GM21360 (cell line): ENCODE measurements at regions not wholly inside any gene's neighbourhood (a gene's known extent, or its start where the extent isn't known, plus 50 kb on each side); places are given as distances from the start of the nearest gene placed in this dataset.
A peak's percentile ranks its signal among the peaks of the same experiment; 100 is the strongest.
"Not testable (repeated sequence)": the region's sequence is repeated elsewhere in the genome, so short reads cannot be mapped to it uniquely, and the experiment has no call there.

ENCODE experiments used
- ATAC-seq: cut with Tn5 transposase; IDR thresholded peaks from one replicate; pipeline ENCODE4 v1.9.1; 2021; ENCODE audit warnings: mild to moderate bottlenecking, moderate library complexity; ENCODE audit not compliant: unreplicated experiment

GRCh38 chr4:49117951-49118350 lies 131.9 kb downstream of the CWH43 start:
- ATAC-seq, result not testable (repeated sequence)

- ATAC-seq, result peak; percentile 46
Measured at GRCh38 chr4:49118379-49119212, 132.5 kb downstream of the CWH43 start.

GRCh38 chr4:49119345-49119744 lies 133.3 kb downstream of the CWH43 start:
- ATAC-seq, result peak; percentile 1

GRCh38 chr4:49120042-49120779 lies 134.1 kb downstream of the CWH43 start:
- not testable (repeated sequence) for ATAC-seq

- ATAC-seq, result not testable (repeated sequence)
Measured at GRCh38 chr4:49120804-49121203, 134.7 kb downstream of the CWH43 start.

- not testable (repeated sequence) for ATAC-seq
Measured at GRCh38 chr4:49126443-49126842, 140.4 kb downstream of the CWH43 start.

- not testable (repeated sequence) for ATAC-seq
Measured at GRCh38 chr4:49126858-49127257, 140.8 kb downstream of the CWH43 start.

GRCh38 chr4:49129385-49129784 lies 143.3 kb downstream of the CWH43 start:
- not testable (repeated sequence) for ATAC-seq

GRCh38 chr4:49129870-49130269 lies 143.8 kb downstream of the CWH43 start:
- not testable (repeated sequence) for ATAC-seq

GRCh38 chr4:49130724-49131123 lies 144.6 kb downstream of the CWH43 start:
- not testable (repeated sequence) for ATAC-seq

GRCh38 chr4:49137043-49137442 lies 151.0 kb downstream of the CWH43 start:
- ATAC-seq, result peak; percentile 48

- ATAC-seq, result not testable (repeated sequence)
Measured at GRCh38 chr4:49137961-49138360, 151.9 kb downstream of the CWH43 start.

- not testable (repeated sequence) for ATAC-seq
Measured at GRCh38 chr4:49138818-49139217, 152.7 kb downstream of the CWH43 start.

- ATAC-seq, result not testable (repeated sequence)
Measured at GRCh38 chr4:49139513-49139912, 153.4 kb downstream of the CWH43 start.

- not testable (repeated sequence) for ATAC-seq
Measured at GRCh38 chr4:49140351-49140750, 154.3 kb downstream of the CWH43 start.

- not testable (repeated sequence) for ATAC-seq
Measured at GRCh38 chr4:49141955-49142354, 155.9 kb downstream of the CWH43 start.

GRCh38 chr4:49147143-49147542 lies 161.1 kb downstream of the CWH43 start:
- peak; percentile 55 for ATAC-seq

GRCh38 chr4:49147596-49147995 lies 161.5 kb downstream of the CWH43 start:
- ATAC-seq, result not testable (repeated sequence)

- peak; percentile 70 for ATAC-seq
Measured at GRCh38 chr4:49149006-49149975, 163.2 kb downstream of the CWH43 start.

GRCh38 chr4:49150351-49151083 lies 164.4 kb downstream of the CWH43 start:
- ATAC-seq, result not testable (repeated sequence)
